Sigmoid colon (tissue), 4 donors: ENCODE measurements at regions not wholly inside any gene's neighbourhood (a gene's known extent, or its start where the extent isn't known, plus 50 kb on each side); places are given as distances from the start of the nearest gene placed in this dataset.

ENCODE experiments used
- CTCF ChIP-seq, 4 experiments: fragments of 450-650 bp in 3 of 4; fragments of 200-600 bp in 1 of 4; IDR thresholded peaks; one replicate each; pipeline ENCODE4 v1.5.1; 2016 to 2019; ENCODE audit warnings: antibody characterized with exemption in 4 of 4, mild to moderate bottlenecking in 3 of 4, moderate library complexity in 2 of 4
- POLR2A ChIP-seq, 2 donors: fragments of 450-650 bp; IDR thresholded peaks; one replicate each; pipeline ENCODE4 v1.6.1; 2016; ENCODE audit warnings: antibody characterized with exemption in 2 of 2, mild to moderate bottlenecking in 2 of 2, moderate library complexity in 2 of 2
- POLR2AphosphoS5 ChIP-seq, 4 donors: sonication (generic); formaldehyde crosslinking; IDR thresholded peaks; one replicate each; pipeline ENCODE4 v1.6.1; 2017; ENCODE audit warnings: antibody characterized with exemption in 4 of 4

GRCh38 chr3:13148126-13148525, 74.9 kb upstream of the IQSEC1 start:
- no peak for TF ChIP-seq POLR2AphosphoS5 (IDR thresholded peaks at IDR 0.05)
- no peak for TF ChIP-seq POLR2A (IDR thresholded peaks at IDR 0.05)
- no peak for TF ChIP-seq CTCF (IDR thresholded peaks at IDR 0.05)
